Left ventricle myocardium inferior (tissue), 1 donor: ENCODE measurements at regions not wholly inside any gene's neighbourhood (a gene's known extent, or its start where the extent isn't known, plus 50 kb on each side); places are given as distances from the start of the nearest gene placed in this dataset.

Source experiments
- DNase-seq: peaks from one replicate; pipeline ENCODE4 v3.0.0-alpha.2; 2020
- H3K27ac ChIP-seq: fragments of 200-600 bp; replicated peaks from 2 replicates; pipeline ENCODE4 v1.8.0; 2021
- H3K27me3 ChIP-seq: fragments of 200-600 bp; 2 replicates; pipeline ENCODE4 v1.8.0; 2021; ENCODE audit warnings: low read depth
- H3K36me3 ChIP-seq: fragments of 200-600 bp; 2 replicates; pipeline ENCODE4 v1.8.0; 2021
- H3K4me1 ChIP-seq: fragments of 200-600 bp; 2 replicates; pipeline ENCODE4 v1.8.0; 2021
- H3K4me3 ChIP-seq: fragments of 200-600 bp; 2 replicates; pipeline ENCODE4 v1.8.0; 2021; ENCODE audit warnings: mild to moderate bottlenecking, moderate library complexity
- H3K9me3 ChIP-seq: fragments of 200-600 bp; replicated peaks from 2 replicates; pipeline ENCODE4 v1.8.0; 2021
- intact Hi-C: fragments of 100-400 bp; cut with micrococcal nuclease; formaldehyde crosslinking; loops from one replicate; pipeline ENCODE4 v1.11.0; 2022
- TF ChIP-seq, protein P1 (sequence below): fragments of 200-600 bp; IDR thresholded peaks from 2 replicates; pipeline ENCODE4 v1.8.0; 2021; ENCODE audit warnings: antibody characterized with exemption, mild to moderate bottlenecking, borderline replicate concordance
- donor health status: DM: no; HTN: yes; CAD: no; lungs with severe emphysema.

DNA sequence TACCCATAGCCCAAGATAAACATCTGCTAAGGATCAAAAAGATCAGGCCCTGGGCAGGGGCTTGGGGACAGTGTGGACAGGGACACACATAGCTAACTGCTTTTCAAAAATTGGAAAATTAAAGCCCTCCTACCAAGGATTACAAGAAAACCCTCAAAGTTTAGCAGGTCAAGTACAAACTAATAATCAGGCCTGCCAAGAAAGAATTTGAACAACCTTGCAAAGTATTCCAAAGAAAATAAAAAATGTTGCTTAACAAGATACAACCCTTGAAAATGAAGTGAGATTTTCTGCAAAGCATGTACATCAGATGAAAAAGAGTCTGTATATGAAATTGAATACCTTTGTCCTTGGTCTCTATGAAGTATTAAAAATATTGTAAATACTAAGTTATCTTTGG is 67.3 kb downstream of the KLF12 start:
- H3K27me3 ChIP-seq = no peaks in the 10 kb centered on the region
- intact Hi-C loops = no loop called here
- no peak overlapping the region for H3K4me3 ChIP-seq
- peaks cover 48% of the 10 kb centered on the region for H3K4me1 ChIP-seq
- no peak for DNase-seq
- no peak overlapping the region for H3K27ac ChIP-seq
- no peaks in the 10 kb centered on the region for H3K36me3 ChIP-seq
- TF ChIP-seq, protein P1, sequence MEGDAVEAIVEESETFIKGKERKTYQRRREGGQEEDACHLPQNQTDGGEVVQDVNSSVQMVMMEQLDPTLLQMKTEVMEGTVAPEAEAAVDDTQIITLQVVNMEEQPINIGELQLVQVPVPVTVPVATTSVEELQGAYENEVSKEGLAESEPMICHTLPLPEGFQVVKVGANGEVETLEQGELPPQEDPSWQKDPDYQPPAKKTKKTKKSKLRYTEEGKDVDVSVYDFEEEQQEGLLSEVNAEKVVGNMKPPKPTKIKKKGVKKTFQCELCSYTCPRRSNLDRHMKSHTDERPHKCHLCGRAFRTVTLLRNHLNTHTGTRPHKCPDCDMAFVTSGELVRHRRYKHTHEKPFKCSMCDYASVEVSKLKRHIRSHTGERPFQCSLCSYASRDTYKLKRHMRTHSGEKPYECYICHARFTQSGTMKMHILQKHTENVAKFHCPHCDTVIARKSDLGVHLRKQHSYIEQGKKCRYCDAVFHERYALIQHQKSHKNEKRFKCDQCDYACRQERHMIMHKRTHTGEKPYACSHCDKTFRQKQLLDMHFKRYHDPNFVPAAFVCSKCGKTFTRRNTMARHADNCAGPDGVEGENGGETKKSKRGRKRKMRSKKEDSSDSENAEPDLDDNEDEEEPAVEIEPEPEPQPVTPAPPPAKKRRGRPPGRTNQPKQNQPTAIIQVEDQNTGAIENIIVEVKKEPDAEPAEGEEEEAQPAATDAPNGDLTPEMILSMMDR = no peak
- no peaks in the 10 kb centered on the region for H3K9me3 ChIP-seq

DNA sequence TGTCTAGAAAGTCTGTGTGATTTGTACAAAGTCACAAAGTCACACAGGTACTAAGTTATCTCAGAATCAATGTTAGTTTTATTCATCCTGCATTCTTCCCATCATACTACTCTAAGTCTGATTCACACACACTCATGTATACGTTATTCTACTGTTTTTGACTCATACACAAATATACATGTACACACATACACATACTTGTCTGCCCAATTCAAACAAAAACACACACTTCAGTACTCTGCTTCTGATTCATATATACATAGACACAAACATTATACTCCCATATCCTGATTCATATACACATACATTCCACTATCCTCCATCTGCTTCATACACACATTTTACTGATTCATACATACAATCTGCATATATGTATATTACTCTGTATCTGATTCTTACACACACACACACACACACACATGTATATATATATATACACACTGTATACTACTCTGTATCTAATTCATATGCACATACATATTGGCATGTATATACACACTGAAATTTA is 69.3 kb downstream of the KLF12 start:
- no peaks in the 10 kb centered on the region for H3K36me3 ChIP-seq

DNA sequence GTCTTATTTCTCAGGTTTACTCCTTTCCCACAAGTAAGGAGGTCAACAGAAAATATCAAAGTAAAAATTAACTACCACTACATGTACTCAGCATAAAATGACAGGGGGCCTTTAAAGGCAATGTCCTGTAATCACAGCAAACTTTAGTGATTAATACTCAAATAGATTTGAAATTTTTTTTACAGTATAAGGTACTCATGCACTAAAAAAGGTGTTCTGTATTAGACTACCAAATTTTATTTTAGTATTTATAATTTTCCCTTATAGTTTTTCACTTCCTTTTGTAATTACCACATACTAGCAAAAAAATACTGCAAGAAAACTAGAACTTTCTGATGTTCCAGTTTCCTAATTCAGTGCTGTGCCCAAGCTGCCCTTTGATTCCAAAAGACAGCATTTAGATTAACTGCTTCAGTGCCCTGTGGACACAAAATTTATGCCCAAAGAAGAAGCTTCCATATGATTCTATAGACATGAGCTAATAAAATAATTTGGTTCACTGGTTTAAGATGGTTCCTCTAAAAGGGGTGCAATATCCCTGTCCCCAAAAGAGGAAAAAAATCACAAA is 70.6 kb downstream of the KLF12 start:
- intact Hi-C loops = loop anchor here (5.0 kb wide), 1 partner anchor 69 kb away; the partner anchor contains the start of gene KLF12
- Histone ChIP-seq H3K4me1 (peaks cover 76% of the 10 kb centered on the region), H3K36me3 (no peaks in the 10 kb centered on the region), H3K27ac (peak overlapping the region; percentile 89), H3K9me3 (no peaks in the 10 kb centered on the region), H3K4me3 (peak overlapping the region; percentile 57), H3K27me3 (no peaks in the 10 kb centered on the region)
- TF ChIP-seq, protein P1 = no peak
- no peak for DNase-seq

More for the DNA sequence above, 69.3 kb downstream of the KLF12 start:
- Histone ChIP-seq H3K9me3 (no peaks in the 10 kb centered on the region), H3K4me3 (no peak overlapping the region), H3K4me1 (peaks cover 63% of the 10 kb centered on the region), H3K27me3 (no peaks in the 10 kb centered on the region), H3K27ac (no peak overlapping the region)
- DNase-seq = no peak
- TF ChIP-seq, protein P1 = no peak
- intact Hi-C loops = loop anchor here (5.0 kb wide), 1 partner anchor 67 kb away; the partner anchor contains the start of gene KLF12

DNA sequence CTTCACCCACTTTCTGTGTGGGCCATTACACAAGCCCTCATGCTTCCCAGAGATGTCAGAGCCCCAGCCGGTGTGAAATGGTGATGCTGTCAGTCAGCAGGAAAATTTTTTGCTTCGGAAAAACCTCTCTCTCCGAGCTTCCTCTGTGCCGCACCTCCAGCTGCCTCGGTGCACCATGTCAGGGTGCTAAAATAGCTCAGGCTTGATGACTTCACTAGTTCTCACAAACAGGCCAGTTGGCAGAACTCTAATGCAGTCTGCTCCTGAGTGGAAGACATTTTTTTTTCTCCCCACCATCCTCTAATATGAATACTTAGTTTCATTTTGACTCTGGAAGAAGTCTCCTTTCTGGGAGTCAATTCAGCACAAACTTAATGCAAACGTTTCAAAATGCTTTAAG is 71.3 kb downstream of the KLF12 start:
- H3K9me3 ChIP-seq = no peaks in the 10 kb centered on the region
- peak; percentile 66 for DNase-seq
- no peaks in the 10 kb centered on the region for H3K27me3 ChIP-seq
- H3K4me3 ChIP-seq = peak overlapping the region; percentile 57
- intact Hi-C loops = loop anchor here (5.0 kb wide), 1 partner anchor 69 kb away; the partner anchor contains the start of gene KLF12
- H3K27ac ChIP-seq = peak overlapping the region; percentile 89
- TF ChIP-seq, protein P1 = no peak
- no peaks in the 10 kb centered on the region for H3K36me3 ChIP-seq
- H3K4me1 ChIP-seq = peaks cover 79% of the 10 kb centered on the region

DNA sequence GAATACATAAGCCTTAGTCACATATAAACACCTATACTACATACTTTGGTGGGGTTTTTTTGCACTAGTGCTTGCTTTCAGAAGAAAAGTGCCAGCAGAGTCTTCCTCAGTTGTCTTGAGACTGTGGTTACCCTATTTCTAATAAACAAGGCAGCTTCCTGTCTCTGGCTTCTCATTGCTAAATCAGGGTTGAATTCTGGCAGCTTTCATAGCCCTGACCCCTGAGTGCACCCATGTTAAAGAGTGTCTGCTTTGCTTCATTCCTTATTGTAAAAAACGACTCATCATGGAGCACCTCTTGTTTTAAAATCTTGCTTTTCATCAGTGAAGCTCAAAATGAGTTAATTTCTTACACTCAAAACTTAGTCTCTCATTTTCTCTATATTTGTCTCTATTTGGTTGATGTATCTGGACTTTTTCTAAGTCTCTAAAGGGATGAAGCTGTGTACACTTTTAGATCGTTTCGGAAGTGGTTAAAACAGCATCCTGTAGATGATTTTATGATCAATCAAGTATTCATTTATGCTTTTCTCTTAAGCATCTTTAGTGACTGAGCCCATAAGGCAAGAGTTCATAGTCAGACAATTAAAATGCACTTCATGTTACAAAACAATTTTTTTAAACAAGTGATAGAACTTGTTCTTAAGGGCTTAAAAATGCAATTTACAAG is 72.1 kb downstream of the KLF12 start:
- Histone ChIP-seq H3K4me3 (peak overlapping the region; percentile 57), H3K27me3 (no peaks in the 10 kb centered on the region), H3K27ac (peak overlapping the region; percentile 89), H3K9me3 (no peaks in the 10 kb centered on the region), H3K36me3 (no peaks in the 10 kb centered on the region), H3K4me1 (peaks cover 79% of the 10 kb centered on the region)
- TF ChIP-seq, protein P1 = no peak
- intact Hi-C loops = loop anchor here (5.0 kb wide), 1 partner anchor 70 kb away; the partner anchor contains the start of gene KLF12
- DNase-seq = no peak
